HG03159 (cell line): ENCODE measurements at regions not wholly inside any gene's neighbourhood (a gene's known extent, or its start where the extent isn't known, plus 50 kb on each side); places are given as distances from the start of the nearest gene placed in this dataset.
"Not testable (repeated sequence)": the region's sequence is repeated elsewhere in the genome, so short reads cannot be mapped to it uniquely, and the experiment has no call there.

Experiments
- ATAC-seq: cut with Tn5 transposase; IDR thresholded peaks from one replicate; pipeline ENCODE4 v1.9.1; 2021; ENCODE audit warnings: mild to moderate bottlenecking, moderate library complexity; ENCODE audit not compliant: unreplicated experiment

DNA sequence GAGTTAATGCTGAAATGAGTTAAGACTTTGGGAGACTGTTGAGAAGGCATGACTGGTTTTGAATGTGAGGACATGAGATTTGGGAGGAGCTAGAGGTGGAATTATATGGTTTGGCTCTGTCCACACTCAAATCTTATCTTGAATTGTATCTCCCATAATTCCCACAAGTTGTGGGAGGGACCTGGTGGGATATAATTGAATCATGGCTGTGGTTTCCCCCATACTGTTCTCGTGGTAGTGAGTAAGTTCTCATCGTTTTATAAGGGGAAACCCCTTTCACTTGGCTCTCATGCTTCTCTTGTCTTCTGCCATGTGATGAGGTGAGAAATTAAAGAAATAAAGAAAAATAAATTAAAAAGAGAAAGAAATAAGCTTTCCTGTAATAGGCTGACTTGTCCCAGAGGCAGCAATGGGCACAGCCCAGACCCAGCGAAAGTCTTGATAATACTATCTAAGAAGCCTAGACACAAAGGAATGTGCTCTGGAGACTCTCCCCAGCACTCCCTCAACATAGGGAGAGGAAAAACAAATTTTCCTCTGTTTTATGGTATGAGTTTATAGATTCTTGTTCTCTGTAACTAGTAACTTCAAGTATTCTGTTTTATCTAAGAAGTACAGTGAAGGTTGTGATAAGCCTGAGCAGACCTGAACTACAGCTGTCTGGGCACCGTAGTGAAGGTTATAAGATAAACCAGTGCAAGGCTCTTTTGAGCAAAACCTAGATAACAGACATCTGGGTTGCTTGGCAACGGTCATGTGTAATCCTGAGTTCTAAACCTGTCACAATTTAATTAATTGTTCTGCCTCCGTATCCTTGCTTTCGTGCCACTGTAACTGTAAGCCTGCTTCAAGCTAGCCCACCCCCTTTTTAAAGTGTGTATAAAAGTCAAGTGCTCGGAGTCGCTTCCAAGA, 88.9 kb upstream of the ECI2 start:
- no peak for ATAC-seq

GRCh38 chr6:4220558-4220957, 85.2 kb upstream of the ECI2 start:
- ATAC-seq: no peak

DNA sequence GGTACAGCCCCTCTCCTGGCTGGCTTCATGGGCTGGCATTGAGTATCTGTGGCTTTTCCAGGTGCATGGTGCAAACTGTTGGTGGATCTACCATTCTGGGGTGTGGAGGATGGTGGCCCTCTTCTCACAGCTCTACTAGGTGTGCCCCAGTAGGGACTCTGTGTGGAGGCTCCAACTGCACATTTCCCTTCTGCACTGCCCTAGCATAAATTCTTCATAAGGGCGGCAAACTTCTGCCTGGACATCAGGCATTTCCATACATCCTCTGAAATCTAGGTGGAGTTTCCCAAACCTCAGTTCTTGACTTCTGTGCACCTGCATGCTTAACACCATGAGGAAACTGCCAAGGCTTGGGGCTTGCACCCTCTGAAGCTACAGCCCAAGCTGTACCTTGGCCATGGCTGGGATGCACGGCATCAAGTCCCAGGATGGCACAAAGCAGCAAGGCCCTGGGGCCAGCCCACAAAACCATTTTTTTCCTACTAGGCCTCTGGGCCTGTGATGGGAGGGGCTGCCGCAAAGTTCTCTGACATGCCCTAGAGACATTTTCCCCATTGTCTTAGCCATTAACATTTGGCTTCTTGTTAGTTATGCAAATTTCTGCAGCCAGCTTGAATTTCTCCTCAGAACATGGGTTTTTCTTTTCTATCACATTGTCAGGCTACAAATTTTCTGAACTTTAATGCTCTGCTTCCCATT, 83.4 kb upstream of the ECI2 start:
- ATAC-seq: not testable (repeated sequence)

DNA sequence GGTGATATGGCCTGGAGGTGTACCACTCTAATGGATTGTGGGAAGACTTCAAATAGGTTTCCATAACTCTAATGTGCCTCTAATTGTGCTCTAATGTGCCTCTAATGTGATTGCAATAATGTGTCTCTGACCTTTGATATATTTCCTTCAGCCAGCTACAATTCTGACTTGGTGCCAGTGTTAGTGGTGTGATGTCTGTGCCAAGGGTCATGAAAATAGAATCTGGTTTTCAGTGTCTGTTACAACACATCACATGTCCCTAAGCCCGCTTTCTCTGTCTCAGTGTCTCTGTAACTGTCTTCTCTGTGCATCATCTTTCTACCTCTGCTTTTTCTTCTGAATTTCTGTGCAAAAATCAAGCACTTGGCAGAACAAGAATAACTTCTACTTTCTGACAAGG, 77.2 kb upstream of the ECI2 start:
- no peak for ATAC-seq

DNA sequence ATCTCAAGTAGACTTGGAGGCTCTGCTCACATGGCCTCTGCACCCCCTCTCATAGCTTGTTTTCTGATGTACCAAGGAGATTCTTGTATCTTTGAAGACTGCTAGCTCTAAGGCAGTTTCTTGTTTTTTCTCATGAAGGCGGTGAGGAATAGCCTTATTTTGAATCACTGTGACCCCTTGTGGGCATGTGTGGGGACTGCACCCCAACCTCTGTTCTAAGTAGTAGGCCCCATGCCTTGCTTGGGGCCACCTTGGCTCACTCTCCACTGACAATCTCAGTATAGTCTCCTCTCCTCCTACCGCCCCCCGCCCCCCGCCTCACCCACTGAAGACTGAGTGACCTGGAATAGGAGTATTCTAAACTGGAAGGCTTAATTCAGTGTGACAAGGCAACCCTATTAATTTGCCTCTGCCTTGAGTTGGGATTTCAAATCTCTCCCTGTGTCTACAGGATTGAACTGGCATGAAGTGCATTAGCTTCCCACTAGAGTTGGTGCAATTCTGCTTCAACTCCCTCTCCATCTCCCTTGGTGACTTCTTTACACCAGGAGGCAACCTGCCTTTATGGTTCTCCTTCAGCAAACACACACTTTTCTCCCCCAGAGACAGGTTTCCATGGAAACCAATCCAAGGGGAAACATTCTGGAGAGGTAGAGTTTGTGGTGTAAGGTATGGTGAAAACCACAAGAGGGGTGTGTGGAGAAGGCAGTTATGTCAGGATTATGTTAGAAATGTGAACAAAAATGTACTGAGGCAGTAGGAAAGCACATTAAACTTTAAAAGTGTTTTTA, 75.4 kb upstream of the ECI2 start:
- peak; percentile 75 for ATAC-seq

GRCh38 chr6:4209196-4209595, 73.8 kb upstream of the ECI2 start:
- no peak for ATAC-seq

DNA sequence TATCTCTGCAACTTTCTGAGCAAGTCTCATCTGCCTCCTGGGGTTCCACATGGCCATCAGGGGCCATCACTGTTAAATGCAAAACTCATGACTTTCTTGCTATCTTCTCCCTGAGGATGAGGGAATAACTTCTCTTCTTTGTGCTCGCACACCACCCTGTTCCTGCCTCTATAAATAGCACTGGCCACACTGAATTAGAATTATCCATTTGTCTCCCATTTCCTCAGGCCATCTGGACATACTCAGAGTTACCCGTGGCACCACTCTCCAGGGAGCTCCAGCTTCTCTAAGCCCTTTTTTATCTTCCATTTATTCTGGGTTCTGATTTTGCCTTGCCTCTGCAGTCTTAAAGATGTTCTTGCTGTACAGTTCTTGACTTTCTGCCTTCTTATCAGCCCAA, 72.8 kb upstream of the ECI2 start:
- no peak for ATAC-seq

- ATAC-seq: not testable (repeated sequence)
Observed at GRCh38 chr6:4203642-4204417, 68.5 kb upstream of the ECI2 start.

GRCh38 chr6:4192627-4193026, 57.3 kb upstream of the ECI2 start:
- no peak for ATAC-seq

DNA sequence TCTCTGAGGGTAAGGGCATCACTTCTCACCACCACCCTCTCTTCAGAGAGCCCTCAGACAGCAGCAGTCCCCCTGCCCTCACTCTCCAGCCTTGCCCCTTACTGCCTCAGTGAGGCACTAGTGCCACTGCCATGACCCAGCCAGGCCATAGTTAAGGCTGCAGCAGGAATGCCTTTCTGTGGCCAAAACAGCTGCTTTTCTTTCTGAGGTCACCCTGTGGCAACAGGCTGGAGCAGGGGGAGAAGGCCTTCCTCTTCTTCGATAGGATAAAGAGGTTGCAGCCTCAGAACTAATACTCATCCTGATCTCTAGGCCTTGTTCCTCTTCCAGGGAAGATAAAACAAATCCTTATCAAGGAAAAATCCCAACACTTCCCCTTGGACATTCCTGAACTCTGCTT, 56.8 kb upstream of the ECI2 start:
- ATAC-seq: no peak

DNA sequence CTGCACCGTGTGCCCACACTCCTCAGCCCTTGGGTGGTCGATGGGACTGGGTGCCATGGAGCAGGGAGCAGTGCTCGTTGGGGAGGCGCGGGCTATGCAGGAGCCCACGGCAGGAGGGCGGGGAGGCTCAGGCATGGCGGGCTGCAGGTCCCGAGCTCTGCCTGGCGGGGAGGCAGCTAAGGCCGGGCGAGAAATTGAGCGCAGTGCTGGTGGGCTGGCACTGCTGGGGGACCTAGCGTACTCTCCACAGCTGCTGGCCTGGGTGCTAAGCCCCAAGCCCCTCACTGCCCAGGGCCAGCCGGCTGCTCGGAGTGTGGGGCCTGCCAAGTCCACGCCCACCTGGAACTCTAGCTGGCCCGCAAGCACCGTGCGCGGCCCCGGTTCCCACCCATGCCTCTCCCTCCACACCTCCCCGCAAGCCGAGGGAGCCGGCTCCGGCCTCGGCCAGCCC, 55.9 kb upstream of the ECI2 start:
- no peak for ATAC-seq

DNA sequence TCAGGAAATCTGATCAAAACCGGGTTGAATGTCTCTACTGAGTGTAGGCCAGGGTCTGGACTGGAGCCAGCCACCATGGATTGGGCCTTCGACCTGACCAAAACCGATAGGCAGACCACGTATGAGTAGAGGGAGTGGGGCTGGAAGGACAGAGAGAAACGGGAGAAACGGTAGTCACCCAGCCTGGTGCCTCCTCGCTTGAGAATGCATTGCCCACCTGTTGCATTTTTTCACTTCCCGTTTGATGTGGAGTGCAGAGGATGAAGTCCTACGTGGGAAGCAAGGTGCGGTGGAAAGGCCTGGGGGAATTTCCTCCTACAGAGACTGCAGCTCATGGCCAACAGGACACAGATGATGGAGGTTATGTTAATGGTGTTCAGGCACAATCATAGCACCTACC, 53.9 kb upstream of the ECI2 start:
- no peak for ATAC-seq

- no peak for ATAC-seq
Observed at GRCh38 chr6:4188801-4189200, 53.4 kb upstream of the ECI2 start.

DNA sequence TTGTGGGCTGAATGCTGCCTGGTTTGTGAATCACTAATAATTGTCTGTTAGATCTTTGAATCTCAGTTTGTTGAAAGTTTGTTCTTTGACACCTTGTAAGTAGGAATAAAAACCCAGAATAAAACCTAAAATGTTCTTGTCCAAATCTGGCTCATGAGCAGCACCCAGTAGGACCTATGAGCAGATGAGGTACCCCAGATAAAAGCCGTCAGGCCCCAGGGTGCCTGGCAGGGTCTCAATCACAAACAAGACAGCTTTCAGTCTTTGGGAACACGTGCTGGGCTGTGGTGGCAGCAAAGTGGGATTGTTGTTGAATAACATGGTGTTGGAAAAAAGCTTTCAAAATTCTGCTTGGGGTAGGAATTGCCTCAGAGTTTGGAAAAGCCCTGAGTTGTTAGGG, 52.1 kb upstream of the ECI2 start:
- no peak for ATAC-seq

DNA sequence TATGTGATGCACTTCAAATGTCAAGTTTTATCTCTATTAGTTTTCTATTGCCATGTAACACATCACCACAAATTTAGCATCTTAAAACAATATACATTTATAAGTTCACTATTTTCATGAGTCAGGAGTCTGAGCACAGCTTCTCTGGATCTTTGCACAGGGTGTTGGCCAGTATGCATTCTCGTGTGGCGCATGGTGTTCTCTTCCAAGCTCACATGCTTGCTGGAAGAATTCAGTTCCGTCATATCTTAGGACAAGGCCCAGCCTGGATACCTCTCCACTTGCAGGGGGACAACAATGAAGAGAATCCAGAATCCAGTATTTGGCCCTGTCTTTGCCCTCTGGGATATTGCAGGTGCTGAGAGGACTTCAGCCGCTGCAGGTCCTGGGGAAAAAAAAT, 51.0 kb upstream of the ECI2 start:
- ATAC-seq: no peak

- ATAC-seq: no peak
Observed at GRCh38 chr6:4185846-4186245, 50.5 kb upstream of the ECI2 start.

DNA sequence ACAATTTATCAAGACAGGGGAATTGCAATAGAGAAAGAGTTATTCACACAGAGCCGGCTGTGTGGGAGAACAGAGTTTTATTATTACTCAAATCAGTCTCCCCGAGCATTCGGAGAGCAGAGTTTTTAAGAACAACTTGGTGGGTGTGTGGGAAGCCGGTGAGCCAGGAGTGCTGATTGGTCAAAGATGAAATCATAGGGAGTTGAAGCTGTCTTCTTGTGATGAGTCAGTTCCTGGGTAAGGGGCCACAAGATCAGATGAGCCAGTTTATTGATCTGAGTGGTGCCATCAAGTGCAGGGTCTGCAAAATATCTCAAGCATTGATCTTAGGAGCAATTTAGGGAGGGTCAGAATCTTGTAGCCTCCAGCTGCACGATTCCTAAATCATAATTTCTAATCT, 50.0 kb upstream of the ECI2 start:
- no peak for ATAC-seq
